Activated T-helper 17 cell treated with anti-CD3 and anti-CD28 coated beads, Interleukin-2, amount 50 U/mL, for 72 hours (primary cell): ENCODE measurements at regions not wholly inside any gene's neighbourhood (a gene's known extent, or its start where the extent isn't known, plus 50 kb on each side); places are given as distances from the start of the nearest gene placed in this dataset.

ENCODE experiments used
- ATAC-seq: fragments of 150-1000 bp; cut with Tn5 transposase; replicated peaks from 2 replicates; pipeline ENCODE4 v1.10.0; 2021; ENCODE audit warnings: mild to moderate bottlenecking, moderate library complexity
- H3K27ac Mint-ChIP-seq: one replicate; pipeline ENCODE4 v1.8.0; 2022; ENCODE audit warnings: mixed read lengths
- H3K27me3 Mint-ChIP-seq: one replicate; pipeline ENCODE4 v1.8.0; 2022; ENCODE audit warnings: mixed read lengths
- H3K36me3 Mint-ChIP-seq: one replicate; pipeline ENCODE4 v1.8.0; 2022; ENCODE audit warnings: low read depth, mild to moderate bottlenecking, mixed read lengths
- H3K4me1 Mint-ChIP-seq: one replicate; pipeline ENCODE4 v1.8.0; 2022; ENCODE audit warnings: mixed read lengths
- H3K4me3 Mint-ChIP-seq: one replicate; pipeline ENCODE4 v1.8.0; 2022; ENCODE audit warnings: mild to moderate bottlenecking, mixed read lengths
- H3K9me3 Mint-ChIP-seq: one replicate; pipeline ENCODE4 v1.8.0; 2022; ENCODE audit warnings: mixed read lengths

DNA sequence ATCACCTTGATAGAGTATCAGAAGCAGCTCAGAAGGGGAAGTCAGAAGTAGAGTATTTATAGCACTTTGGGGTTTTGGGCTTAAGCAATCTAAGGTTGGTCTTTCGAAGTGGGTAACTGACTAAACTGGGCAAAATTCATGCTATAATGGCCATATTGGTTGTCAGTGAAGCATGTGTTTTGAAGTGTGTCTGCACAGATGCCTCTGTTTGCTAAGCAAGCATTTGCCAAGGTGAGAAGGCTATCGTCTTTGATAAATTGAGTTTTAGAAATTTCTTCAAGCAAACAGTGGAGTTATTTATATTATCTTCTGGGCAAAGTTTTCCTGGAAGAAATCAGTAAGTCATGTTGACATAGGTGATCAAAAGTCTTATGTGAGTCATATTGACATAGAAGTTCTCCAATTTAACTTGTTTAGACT, 412.8 kb upstream of the TGFBR2 start:
- ATAC-seq, result no peak
- Mint-ChIP-seq H3K4me3 (no peak overlapping the region), H3K27me3 (peaks cover 9% of the 10 kb centered on the region), H3K36me3 (no peaks in the 10 kb centered on the region), H3K27ac (no peak overlapping the region), H3K9me3 (no peaks in the 10 kb centered on the region), H3K4me1 (no peaks in the 10 kb centered on the region)

DNA sequence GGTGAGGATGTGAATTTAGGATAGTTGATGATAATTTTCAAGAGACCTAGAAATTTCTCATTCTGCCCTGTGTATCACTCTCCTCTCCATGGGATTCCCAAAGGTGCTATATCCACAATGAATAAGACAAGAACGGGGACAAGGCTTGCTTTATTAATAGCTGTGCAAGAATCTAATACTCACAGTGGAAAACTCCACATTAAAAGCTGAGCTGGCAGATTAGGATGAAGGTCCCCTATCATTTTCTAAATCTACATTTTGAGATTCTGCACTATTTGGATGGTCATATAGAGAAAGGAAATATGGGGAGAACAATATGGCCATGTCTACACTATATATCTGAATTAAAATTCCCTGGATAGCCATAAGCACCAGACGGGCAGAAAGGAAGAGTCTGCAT, 411.0 kb upstream of the TGFBR2 start:
- no peak overlapping the region for H3K27ac Mint-ChIP-seq
- H3K4me3 Mint-ChIP-seq, result no peak overlapping the region
- no peaks in the 10 kb centered on the region for H3K36me3 Mint-ChIP-seq
- H3K4me1 Mint-ChIP-seq, result no peaks in the 10 kb centered on the region
- H3K9me3 Mint-ChIP-seq, result no peaks in the 10 kb centered on the region
- no peak for ATAC-seq
- H3K27me3 Mint-ChIP-seq, result peaks cover 9% of the 10 kb centered on the region

DNA sequence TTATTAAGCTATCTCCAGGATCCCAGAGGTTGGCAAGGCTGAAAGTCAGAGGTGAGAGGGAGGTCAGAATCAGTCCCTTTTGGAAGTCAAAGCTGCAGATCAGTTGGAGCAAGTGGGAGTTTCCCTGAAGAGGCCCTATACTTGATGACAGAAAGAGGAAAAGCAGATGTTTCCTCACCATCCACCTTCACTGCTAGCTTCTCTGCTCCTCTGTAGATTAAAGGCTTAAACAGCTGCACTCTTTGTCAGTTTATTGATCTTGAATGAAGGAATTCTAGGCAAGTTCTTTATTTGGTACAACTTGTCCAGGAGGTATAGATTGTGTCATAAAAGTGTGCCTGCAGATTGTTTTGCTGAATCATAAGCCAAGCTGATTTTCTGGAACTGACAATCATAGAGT, 408.2 kb upstream of the TGFBR2 start:
- no peaks in the 10 kb centered on the region for H3K9me3 Mint-ChIP-seq
- no peak overlapping the region for H3K4me3 Mint-ChIP-seq
- H3K27me3 Mint-ChIP-seq, result peaks cover 5% of the 10 kb centered on the region
- H3K27ac Mint-ChIP-seq, result no peak overlapping the region
- H3K36me3 Mint-ChIP-seq, result no peaks in the 10 kb centered on the region
- no peak for ATAC-seq
- no peaks in the 10 kb centered on the region for H3K4me1 Mint-ChIP-seq

DNA sequence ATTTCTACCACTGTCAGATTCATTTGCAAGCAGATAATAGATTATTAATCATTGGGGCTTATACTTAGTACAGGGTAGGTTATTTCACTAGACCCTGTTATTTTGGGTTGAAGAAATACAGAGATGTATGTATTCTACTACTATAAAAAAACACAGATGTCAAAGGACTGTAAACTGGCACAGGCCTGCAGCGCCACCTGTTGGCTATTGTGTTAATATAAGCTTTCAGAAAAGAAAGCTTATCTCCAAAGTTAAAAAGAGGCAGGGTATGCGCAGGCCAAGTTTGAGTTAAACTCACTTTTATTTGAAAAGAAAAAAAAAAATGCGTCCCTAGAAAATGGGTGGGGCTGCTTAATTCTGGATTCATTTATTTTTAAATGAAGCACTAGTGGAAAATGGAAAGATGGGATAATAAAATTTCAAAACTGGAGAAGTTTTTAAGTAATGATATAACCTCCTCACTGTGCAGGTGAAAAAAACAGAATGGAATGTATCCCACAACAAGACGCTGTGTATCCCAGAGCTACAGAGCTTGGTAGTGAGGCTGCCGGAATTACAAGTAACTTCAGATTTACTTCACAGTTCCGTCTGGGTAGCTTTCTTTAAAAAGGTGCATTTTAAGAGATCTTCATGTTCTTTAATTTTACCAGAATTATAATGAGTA, 407.2 kb upstream of the TGFBR2 start:
- Mint-ChIP-seq H3K4me1 (no peaks in the 10 kb centered on the region), H3K27ac (no peak overlapping the region), H3K27me3 (peaks cover 4% of the 10 kb centered on the region), H3K36me3 (no peaks in the 10 kb centered on the region), H3K4me3 (no peak overlapping the region), H3K9me3 (no peaks in the 10 kb centered on the region)
- ATAC-seq, result peak; percentile 46

DNA sequence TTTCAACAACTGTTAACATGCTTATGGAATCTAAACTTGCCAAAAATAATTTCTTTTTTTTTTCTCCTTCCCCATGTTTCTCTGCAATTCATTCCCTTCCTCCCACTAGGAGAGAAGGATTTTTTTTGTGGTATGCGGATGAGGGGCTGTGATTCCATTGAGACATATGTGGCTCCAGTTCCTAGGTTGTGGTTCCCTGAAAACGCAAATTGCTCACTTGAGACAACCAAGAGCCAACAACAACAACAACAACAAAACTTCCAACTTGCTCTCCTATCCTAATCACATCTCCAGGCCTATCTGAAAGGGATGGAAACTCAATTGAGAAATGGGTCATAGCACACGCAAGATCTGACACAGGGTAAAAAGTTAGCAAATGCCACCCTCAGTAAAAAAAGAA, 406.5 kb upstream of the TGFBR2 start:
- peaks cover 4% of the 10 kb centered on the region for H3K27me3 Mint-ChIP-seq
- no peaks in the 10 kb centered on the region for H3K9me3 Mint-ChIP-seq
- H3K36me3 Mint-ChIP-seq, result no peaks in the 10 kb centered on the region
- no peak for ATAC-seq
- no peaks in the 10 kb centered on the region for H3K4me1 Mint-ChIP-seq
- H3K27ac Mint-ChIP-seq, result no peak overlapping the region
- H3K4me3 Mint-ChIP-seq, result no peak overlapping the region

DNA sequence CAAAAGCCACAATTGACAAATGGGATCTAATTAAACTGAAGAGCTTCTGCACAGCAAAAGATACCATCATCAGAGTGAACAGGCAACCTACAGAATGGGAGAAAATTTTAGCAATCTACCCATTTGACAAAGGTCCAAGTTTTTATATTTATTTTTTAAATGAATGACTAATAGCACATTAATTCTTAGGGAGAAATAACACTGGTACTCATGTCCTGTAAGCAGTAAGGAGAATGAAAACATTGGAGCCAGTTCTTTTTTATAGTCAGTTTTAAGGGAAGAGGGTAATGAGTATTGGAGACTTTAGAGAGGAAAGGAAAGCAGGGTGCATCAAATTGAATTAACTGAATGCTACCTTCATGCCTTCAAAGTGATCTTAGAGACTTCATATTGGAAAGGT, 404.7 kb upstream of the TGFBR2 start:
- Mint-ChIP-seq H3K27ac (no peak overlapping the region), H3K36me3 (no peaks in the 10 kb centered on the region), H3K27me3 (no peaks in the 10 kb centered on the region), H3K4me3 (no peak overlapping the region), H3K9me3 (no peaks in the 10 kb centered on the region), H3K4me1 (peaks cover 7% of the 10 kb centered on the region)
- no peak for ATAC-seq

DNA sequence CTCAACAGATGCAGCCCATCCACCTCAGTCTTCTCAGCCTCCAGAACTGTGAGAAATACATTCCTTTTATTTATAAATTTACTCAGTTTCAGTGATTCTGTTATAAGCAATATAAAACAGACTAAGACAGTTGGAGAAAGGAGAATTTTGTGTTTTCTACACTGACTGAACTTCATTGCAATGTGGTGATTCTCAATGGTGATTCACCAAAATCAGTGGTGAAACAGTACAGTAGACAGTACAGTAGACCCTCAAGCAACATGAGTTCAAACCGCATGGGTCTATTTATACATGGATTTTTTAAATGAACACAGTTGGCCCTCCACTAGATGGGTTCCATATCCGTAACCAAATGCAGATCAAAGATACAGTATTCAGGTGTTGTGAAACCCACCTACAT, 403.1 kb upstream of the TGFBR2 start:
- H3K9me3 Mint-ChIP-seq, result no peaks in the 10 kb centered on the region
- H3K4me3 Mint-ChIP-seq, result no peak overlapping the region
- no peak for ATAC-seq
- no peak overlapping the region for H3K27ac Mint-ChIP-seq
- peaks cover 7% of the 10 kb centered on the region for H3K4me1 Mint-ChIP-seq
- H3K27me3 Mint-ChIP-seq, result no peaks in the 10 kb centered on the region
- H3K36me3 Mint-ChIP-seq, result no peaks in the 10 kb centered on the region

DNA sequence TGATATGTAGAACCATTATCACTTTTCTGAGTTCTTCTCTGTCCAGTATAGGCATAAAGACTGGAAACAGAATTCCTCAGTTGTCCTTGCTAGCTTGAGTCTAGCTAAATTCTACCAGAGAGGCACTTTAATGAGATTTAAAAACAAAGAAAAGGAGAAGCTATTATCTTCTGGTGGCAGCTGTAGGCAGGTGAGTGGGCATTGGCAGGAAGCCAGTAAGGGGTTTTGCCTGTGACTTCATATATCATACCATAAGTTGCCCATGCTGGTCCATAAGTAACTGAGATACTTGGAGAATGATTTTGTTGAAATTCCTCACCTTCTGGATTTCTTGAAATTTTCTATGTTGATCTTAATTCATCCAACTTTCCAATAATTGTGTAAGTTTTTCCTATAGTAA, 402.3 kb upstream of the TGFBR2 start:
- Mint-ChIP-seq H3K27ac (no peak overlapping the region), H3K36me3 (no peaks in the 10 kb centered on the region), H3K4me1 (peaks cover 7% of the 10 kb centered on the region), H3K4me3 (no peak overlapping the region), H3K9me3 (no peaks in the 10 kb centered on the region), H3K27me3 (no peaks in the 10 kb centered on the region)
- ATAC-seq, result no peak

DNA sequence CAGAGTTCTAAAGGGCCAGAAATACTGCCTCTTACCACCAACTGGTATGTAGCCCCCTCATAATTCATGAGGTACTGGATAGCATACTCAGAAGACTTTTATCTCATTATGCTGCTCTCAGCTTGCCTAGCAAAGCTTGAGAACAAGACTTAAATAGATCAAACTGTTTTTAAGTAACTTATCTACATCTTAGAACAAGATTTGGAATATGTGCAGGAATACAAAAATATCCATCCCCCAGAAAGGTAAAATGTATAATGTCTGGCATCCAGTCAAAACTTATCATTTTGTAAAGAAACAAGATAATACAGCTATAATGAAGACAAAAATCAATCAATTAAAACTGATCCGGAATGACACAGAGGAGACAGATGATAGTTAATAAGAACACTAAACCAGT, 400.4 kb upstream of the TGFBR2 start:
- H3K27ac Mint-ChIP-seq, result no peak overlapping the region
- ATAC-seq, result no peak

DNA sequence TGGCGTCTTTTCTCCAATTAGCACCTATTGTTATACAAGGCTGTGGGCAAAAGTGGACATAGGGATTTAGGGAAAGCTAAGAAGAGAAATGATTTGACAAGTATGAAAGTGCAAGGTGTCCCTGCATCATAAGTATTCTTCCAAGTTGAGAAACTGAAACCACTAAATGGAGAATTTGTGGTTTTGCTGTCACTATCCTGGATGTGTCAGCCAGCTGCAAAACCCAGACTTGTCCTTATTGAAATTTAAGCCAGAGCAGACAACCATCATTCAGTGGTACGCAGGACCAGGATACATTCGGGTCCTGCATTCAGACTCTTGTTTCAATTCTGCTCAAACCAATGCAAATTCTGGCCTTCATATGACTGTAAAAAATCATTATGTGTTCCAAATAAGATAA, 384.8 kb upstream of the TGFBR2 start:
- Mint-ChIP-seq H3K36me3 (no peaks in the 10 kb centered on the region), H3K4me1 (no peaks in the 10 kb centered on the region), H3K27me3 (peaks cover 10% of the 10 kb centered on the region), H3K9me3 (peaks cover 7% of the 10 kb centered on the region), H3K4me3 (no peak overlapping the region), H3K27ac (no peak overlapping the region)
- peak; percentile 60 for ATAC-seq

More for the DNA sequence above, 400.4 kb upstream of the TGFBR2 start:
- H3K36me3 Mint-ChIP-seq, result no peaks in the 10 kb centered on the region
- H3K9me3 Mint-ChIP-seq, result no peaks in the 10 kb centered on the region
- H3K27me3 Mint-ChIP-seq, result no peaks in the 10 kb centered on the region
- no peak overlapping the region for H3K4me3 Mint-ChIP-seq
- peaks cover 7% of the 10 kb centered on the region for H3K4me1 Mint-ChIP-seq

DNA sequence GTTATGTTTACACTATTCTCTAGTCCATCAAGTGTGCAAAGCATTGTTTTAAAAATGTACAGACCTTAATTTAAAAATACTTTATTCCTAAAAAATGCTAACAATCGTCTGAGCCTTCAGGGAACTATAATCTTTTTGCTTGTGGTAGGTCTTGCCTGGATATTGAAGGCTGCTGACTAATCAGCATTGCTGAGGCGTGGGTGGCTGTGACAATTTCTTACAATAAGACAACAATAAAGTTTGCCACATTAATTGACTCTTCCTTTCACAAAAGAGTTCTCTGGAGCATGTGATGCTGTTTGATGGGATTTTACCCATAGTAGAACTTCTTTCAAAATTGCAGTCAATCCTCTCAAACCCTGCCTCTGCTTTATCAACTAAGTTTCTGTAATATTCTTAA, 384.0 kb upstream of the TGFBR2 start:
- ATAC-seq, result no peak
- Mint-ChIP-seq H3K4me3 (no peak overlapping the region), H3K27me3 (peaks cover 8% of the 10 kb centered on the region), H3K4me1 (no peaks in the 10 kb centered on the region), H3K9me3 (peaks cover 5% of the 10 kb centered on the region), H3K27ac (no peak overlapping the region), H3K36me3 (no peaks in the 10 kb centered on the region)

DNA sequence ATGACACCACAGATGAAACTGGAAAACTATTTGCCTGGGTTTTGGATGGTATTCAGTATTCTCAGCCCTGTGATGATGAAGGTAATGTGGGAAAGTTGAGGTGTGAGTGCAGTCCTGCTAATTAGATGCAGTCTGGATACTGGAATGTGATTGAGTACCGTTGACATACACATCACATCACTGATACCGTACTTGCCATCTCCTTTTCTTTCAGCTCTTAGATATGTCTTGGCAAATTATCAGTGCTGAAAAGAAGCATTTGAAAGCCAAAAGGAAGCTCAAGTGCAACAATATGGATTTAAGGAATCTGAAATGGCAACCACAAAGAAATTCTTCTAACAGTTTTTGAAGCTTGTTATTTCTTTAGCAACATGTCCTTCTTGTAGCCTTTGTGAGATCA, 381.4 kb upstream of the TGFBR2 start:
- peaks cover 6% of the 10 kb centered on the region for H3K27me3 Mint-ChIP-seq
- no peak overlapping the region for H3K4me3 Mint-ChIP-seq
- no peak overlapping the region for H3K27ac Mint-ChIP-seq
- no peaks in the 10 kb centered on the region for H3K9me3 Mint-ChIP-seq
- no peak for ATAC-seq
- peaks cover 6% of the 10 kb centered on the region for H3K4me1 Mint-ChIP-seq
- no peaks in the 10 kb centered on the region for H3K36me3 Mint-ChIP-seq

DNA sequence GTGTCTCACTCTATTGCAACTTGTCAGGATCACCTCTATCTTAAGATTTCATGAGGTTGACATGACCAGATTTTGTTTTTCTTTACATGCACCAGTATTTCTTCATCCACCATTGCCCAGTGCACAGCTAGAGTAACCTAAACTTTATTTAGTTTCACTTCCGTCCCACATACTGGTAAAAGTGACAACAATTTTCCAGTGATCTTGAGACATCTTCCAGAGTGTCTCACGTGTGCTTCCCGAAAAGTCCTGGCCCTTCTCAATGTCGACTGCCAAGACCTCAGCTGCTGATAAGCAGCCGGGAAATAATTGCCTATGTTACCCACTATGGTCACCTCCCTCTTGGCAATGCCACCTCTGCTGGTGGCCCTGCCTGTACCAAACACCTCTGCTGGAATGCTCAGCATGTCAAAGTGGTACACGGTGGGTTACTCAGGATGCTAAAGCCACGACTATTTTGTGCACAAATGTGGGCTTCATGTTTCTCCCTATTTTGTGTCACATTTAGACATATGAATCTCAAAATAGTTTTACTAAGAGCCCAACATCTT, 379.7 kb upstream of the TGFBR2 start:
- Mint-ChIP-seq H3K27ac (no peak overlapping the region), H3K27me3 (peaks cover 6% of the 10 kb centered on the region), H3K4me1 (peaks cover 6% of the 10 kb centered on the region), H3K4me3 (no peak overlapping the region), H3K9me3 (no peaks in the 10 kb centered on the region), H3K36me3 (no peaks in the 10 kb centered on the region)
- no peak for ATAC-seq

DNA sequence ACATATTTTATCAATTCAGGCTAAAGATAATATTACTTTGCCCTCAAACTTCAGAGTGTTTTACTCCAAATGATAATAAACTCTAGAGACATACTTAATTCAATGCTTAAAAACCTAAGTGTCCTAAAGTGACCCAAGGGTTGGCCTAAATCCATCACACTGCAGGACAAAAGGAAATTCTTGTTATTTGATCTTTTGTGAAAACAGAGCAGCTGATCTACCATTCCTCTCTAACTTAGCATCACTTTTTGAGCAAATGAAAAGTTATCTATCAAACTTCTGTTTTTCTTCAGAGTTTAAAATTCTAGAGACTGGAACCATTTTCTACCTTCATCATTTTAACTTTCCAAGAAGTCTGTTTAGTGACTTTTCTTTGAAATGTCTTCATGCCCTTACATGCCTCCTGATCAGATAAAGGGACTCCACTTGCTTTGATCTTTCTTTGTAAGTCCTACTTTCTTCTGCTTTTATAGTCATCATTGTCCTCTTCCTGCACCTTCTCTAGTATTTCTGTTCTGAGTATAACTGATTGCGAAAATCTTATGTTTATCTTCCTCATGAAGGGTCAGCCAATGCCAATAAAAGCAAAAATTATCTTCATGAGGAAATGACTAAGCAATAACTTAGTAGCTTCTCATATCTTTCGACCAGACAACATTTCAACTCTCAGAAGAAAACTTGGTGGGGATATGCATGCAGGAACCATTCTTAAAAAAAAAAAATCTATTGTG, 378.7 kb upstream of the TGFBR2 start:
- Mint-ChIP-seq H3K9me3 (no peaks in the 10 kb centered on the region), H3K4me3 (no peak overlapping the region), H3K4me1 (peaks cover 6% of the 10 kb centered on the region), H3K36me3 (no peaks in the 10 kb centered on the region), H3K27ac (peak overlapping the region; percentile 3), H3K27me3 (peaks cover 6% of the 10 kb centered on the region)
- peak; percentile 62 for ATAC-seq

DNA sequence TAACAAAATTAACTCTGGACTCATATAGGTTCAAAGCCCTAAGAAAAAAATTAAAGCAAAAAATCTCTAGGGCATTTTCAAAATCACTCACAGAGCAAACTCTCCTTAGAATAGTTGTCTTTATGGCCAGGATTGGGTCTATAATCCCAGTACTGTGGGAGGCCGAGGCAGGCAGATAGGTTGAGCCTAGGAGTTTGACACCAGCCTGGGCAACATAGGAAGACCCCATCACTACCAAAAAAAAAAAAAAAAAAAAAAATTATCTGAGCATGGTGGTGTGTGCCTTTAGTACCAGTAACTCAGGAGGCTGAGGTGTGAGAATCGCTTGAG, 378.1 kb upstream of the TGFBR2 start:
- Mint-ChIP-seq H3K27me3 (peaks cover 6% of the 10 kb centered on the region), H3K4me1 (peaks cover 6% of the 10 kb centered on the region), H3K36me3 (no peaks in the 10 kb centered on the region), H3K27ac (peak overlapping the region; percentile 3), H3K4me3 (no peak overlapping the region), H3K9me3 (no peaks in the 10 kb centered on the region)
- ATAC-seq, result no peak
